ENCODE measurements at regions not wholly inside any gene's neighbourhood (a gene's known extent, or its start where the extent isn't known, plus 50 kb on each side); places are given as distances from the start of the nearest gene placed in this dataset.

DNA sequence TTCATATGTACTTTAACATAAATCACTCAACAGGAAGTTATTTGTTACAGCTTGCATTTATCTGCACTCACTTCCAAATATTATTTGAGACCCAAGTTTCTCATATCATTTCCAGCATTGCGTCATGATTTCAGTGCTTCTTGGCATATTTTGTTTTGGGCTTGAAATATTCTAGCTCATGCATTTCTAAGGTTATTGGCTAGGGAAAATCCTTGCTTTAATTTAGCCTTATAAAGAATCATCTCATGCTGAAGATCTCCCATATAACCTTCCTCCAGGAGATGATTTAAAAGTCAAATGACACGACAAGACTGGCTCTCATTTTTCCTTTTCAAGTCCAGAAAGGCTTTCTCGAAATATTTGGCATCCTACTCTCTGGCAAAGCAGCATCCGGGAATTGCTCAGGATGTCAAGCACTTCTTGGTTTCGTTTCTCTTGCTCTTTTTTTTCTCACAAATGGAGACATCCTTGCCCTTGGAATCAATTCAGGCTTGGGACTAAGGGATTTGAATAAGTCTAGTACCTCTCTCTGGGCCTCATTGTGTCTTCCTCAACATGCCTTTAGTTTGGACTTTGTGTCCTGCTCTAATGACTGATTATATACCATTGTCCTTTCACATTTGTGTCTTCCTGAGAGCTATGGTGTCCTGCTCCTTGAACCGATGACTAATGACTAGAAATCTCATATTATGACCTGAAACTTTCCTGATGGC lies 295.0 kb downstream of the RMST start:
- Histone ChIP-seq H3K9me3 (no peaks in the 10 kb centered on the region), H3K4me3 (peak overlapping the region in 1 of 2 donors; percentile 12), H3K36me3 (no peaks in the 10 kb centered on the region), H3K27ac (peak overlapping the region; percentile 68 to 75), H3K27me3 (no peaks in the 10 kb centered on the region), H3K4me1 (peaks cover 0 to 2% of the 10 kb centered on the region in 2 donors)
- intact Hi-C loops (cut with DNase I) = no loop called here
- DNase-seq (ENCODE audit: low spot score in 2 of 2) = no peak
- TF ChIP-seq, protein P1, sequence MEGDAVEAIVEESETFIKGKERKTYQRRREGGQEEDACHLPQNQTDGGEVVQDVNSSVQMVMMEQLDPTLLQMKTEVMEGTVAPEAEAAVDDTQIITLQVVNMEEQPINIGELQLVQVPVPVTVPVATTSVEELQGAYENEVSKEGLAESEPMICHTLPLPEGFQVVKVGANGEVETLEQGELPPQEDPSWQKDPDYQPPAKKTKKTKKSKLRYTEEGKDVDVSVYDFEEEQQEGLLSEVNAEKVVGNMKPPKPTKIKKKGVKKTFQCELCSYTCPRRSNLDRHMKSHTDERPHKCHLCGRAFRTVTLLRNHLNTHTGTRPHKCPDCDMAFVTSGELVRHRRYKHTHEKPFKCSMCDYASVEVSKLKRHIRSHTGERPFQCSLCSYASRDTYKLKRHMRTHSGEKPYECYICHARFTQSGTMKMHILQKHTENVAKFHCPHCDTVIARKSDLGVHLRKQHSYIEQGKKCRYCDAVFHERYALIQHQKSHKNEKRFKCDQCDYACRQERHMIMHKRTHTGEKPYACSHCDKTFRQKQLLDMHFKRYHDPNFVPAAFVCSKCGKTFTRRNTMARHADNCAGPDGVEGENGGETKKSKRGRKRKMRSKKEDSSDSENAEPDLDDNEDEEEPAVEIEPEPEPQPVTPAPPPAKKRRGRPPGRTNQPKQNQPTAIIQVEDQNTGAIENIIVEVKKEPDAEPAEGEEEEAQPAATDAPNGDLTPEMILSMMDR (IDR thresholded peaks at IDR 0.05) = no peak

DNA sequence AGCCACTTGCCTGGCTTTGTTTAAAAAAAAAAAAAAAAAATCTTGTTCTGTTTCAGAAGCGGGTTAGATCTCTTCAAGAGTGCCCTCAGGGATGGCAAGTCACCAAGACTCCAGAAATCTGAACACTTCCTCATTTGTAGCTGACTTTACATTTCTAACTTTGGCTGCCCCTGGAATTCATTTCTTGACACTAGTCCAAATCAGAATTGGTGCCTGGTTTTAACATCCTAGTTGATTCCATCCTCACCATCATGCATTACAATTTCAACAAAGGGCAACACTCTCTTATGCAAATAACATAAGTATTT lies 295.5 kb downstream of the RMST start:
- intact Hi-C loops (cut with DNase I) = no loop called here

DNA sequence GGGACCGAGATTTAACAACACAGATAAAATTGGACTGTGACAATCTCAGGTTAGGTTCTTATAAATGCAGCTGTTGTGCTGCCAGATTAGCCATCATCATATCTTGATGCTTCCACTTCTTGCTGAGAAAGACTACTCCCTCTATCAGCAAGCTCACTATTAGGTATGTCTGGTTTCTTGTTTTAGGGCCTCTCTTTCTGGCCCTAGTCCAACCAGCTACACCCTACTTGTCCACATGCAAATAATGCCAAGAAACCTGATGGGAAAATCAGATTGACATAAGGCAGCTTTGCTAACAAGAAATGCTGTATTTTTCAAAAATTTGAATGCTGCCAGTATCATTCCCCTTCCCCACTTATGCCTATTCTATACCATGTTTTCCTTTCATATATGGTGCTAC lies 296.0 kb downstream of the RMST start:
- Histone ChIP-seq H3K27me3 (no peaks in the 10 kb centered on the region), H3K36me3 (no peaks in the 10 kb centered on the region), H3K4me1 (peaks cover 0 to 2% of the 10 kb centered on the region in 2 donors), H3K4me3 (no peak overlapping the region), H3K9me3 (no peaks in the 10 kb centered on the region), H3K27ac (peak overlapping the region; percentile 68 to 75)
- no peak for DNase-seq (ENCODE audit: low spot score in 2 of 2)
- TF ChIP-seq, protein P1 (IDR thresholded peaks at IDR 0.05) = no peak
- intact Hi-C loops (cut with DNase I) = no loop called here

More for the DNA sequence above, 295.5 kb downstream of the RMST start:
- TF ChIP-seq, protein P1 (IDR thresholded peaks at IDR 0.05) = no peak
- Histone ChIP-seq H3K36me3 (no peaks in the 10 kb centered on the region), H3K4me3 (peak overlapping the region in 1 of 2 donors; percentile 12), H3K27ac (peak overlapping the region; percentile 68 to 75), H3K9me3 (no peaks in the 10 kb centered on the region), H3K4me1 (peaks cover 0 to 2% of the 10 kb centered on the region in 2 donors), H3K27me3 (no peaks in the 10 kb centered on the region)
- DNase-seq (ENCODE audit: low spot score in 2 of 2) = no peak

DNA sequence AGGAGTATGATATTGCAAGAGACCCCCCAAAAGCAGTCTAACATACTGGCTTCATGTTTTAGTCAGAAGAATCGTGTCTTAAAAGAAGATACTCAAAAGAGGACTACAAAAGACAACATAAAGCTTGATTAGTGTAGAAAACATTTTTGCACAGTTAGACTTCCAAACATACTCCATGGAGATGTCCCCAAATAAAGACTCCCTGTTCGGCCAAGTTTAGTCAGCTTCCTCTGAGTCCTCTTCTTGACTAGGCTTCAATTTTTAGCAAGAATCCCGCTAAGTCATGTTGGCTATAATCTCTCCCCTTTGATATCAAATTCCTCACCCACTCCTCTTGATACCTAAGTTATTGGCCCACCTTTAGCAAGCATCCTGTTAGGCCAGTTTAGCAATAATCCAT lies 298.0 kb downstream of the RMST start:
- Histone ChIP-seq H3K27ac (peak overlapping the region in 1 of 2 donors; percentile 52), H3K4me3 (no peak overlapping the region), H3K4me1 (peaks cover 0 to 2% of the 10 kb centered on the region in 2 donors), H3K27me3 (no peaks in the 10 kb centered on the region), H3K9me3 (no peaks in the 10 kb centered on the region), H3K36me3 (no peaks in the 10 kb centered on the region)
- DNase-seq (ENCODE audit: low spot score in 2 of 2) = no peak
- TF ChIP-seq, protein P1 (IDR thresholded peaks at IDR 0.05) = no peak
- intact Hi-C loops (cut with DNase I) = loop anchor here (10.0 kb wide), 1 partner anchor 164 kb away; no protein-coding TSS in a partner anchor

DNA sequence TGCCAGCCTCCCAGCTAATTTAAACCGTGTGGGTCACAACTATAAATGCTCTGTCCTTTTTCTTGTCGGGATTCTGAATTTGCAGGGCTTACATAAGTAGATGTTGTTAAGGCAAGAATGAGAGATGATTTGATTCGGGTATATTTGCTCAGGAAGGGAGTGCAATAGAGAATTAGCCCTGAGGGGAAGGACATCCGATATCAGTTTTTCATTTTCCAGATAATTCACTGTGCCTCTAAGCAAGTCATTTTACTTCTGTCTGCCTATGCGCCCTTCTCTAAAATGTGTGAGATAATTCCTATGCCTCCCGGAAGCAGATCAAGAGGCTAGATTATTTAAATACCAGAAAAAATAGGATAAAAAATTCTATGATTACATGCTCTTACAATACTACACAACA lies 300.5 kb downstream of the RMST start:
- Histone ChIP-seq H3K27me3 (no peaks in the 10 kb centered on the region), H3K4me3 (no peak overlapping the region), H3K36me3 (no peaks in the 10 kb centered on the region), H3K4me1 (no peaks in the 10 kb centered on the region), H3K27ac (no peak overlapping the region), H3K9me3 (no peaks in the 10 kb centered on the region)
- TF ChIP-seq, protein P1 (IDR thresholded peaks at IDR 0.05) = no peak
- intact Hi-C loops (cut with DNase I) = loop anchor here (10.0 kb wide), 1 partner anchor 162 kb away; no protein-coding TSS in a partner anchor
- no peak for DNase-seq (ENCODE audit: low spot score in 2 of 2)
